Iris pigment epithelial cell (primary cell): ENCODE measurements at regions not wholly inside any gene's neighbourhood (a gene's known extent, or its start where the extent isn't known, plus 50 kb on each side); places are given as distances from the start of the nearest gene placed in this dataset.
"Not testable (repeated sequence)": the region's sequence is repeated elsewhere in the genome, so short reads cannot be mapped to it uniquely, and the experiment has no call there.

Source experiments
- DNase-seq: peaks from one replicate; pipeline ENCODE4 v3.0.0-alpha.2; 2011; ENCODE audit warnings: low read depth

DNA sequence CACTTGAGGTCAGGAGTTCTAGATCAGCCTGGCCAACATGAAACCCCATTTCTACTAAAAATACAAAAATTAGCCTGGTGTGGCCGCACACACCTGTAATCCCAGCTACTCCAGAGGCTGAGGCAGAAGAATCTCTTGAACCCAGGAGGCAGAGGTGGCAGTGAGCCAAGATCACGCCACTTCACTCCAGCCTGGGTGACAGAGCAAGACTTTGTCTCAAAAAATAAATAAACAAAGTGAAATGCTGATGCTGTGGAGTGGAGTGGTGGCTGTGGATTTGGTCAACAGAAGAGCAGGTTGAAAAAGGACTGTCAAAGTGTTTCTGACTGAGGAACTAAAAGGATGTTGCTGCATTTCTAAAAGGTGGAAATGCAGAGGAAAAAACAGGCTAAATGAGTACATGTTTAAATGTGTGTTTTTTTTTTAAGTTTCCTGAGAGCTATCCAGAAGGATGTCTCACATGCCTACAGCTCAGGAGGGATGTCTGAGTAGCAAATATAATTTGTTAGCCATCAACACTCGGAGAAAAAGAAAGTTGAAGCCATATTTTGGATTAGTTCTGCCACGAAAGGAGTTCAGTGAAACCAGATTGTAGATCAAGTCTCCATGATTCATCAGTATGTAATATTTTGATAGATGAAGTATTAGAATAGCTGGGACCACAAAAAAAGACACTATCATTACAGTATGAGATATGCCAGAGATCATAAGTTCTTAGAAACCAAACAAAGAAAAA is 621.1 kb upstream of the ADGRB3 start:
- no peak for DNase-seq

- no peak for DNase-seq
Observed at GRCh38 chr6:68012822-68013221, 622.3 kb upstream of the ADGRB3 start.

DNA sequence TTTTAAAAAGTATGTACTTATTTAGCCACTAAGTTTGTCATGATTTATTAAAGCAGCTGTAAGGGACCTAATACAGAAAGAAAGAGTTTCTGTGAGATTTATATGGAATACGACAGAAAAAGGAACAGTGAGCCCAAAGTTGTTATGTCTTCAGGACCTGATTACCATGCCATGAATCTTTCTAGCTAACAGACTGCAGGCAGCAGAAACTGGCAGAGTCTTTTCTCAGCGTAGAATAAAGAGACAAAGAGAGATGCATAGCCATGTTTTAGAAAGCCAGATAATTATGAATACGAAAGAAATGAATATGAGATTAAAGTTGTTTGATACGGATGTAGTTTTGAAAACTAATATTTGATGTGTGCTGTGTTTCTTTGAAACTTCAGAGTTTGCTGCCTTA is 624.1 kb upstream of the ADGRB3 start:
- DNase-seq: no peak

DNA sequence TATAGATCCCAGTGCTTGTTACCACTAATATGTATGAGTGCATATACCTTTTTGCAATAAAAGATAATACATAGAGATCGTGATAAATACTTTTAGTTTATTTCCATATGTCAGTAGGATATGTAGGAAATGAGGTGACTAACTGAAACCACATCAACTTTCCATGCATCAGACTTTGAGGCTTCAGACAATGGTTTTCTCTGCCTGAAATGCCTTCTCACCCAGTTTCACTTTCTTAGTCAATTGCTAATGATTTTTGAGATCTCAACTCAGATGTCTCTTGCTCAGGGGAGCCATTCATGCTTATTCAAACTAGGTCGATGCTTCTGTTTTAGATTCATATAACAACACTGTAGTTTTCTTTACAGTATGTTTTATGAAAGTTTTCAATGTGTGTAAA is 626.6 kb upstream of the ADGRB3 start:
- DNase-seq: peak; percentile 52

DNA sequence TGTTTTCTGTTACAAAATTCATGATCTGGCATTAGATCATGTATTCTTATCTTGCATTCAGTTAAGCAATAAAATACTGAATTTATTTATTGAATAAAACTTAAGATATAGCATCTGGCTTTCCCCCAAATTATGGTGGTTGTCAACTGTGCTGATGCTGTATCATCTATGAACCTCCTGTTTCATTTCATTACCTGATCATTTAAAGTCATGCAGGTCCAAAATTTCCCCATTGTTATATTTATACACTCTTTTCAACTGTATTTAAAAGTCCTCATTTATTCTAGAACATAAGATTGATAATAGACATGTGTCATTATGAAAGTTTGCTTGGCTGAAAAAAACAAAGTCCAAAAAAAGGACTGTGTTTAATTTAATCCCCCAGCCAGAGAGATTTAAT is 627.4 kb upstream of the ADGRB3 start:
- DNase-seq: no peak

DNA sequence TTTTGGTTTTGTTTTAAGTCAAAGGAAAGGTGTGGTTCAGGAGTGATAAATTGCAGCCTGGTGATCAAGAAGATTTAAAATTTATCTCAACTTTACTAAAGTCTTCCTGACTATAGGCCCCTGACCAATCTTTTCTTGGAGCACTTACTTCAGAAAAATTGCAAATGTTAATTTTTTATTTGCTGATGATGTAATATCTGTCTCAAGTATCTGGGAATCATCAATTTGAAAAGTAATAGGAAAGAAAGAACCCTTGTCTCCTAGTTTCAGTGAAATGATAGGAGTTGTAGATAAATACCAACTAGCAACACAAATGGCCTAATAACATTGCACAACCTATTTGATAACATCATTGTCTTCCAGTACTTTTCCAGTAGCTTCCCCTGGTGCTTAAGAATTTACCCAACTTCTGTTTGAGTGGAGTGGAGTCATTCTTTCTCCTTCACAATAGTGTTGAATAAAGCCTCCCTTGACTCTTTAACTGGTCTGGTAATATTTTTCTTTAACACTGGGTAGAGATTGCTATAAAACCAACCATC is 648.3 kb upstream of the ADGRB3 start:
- DNase-seq: peak; percentile 15

- DNase-seq: no peak
Observed at GRCh38 chr6:67976486-67976885, 658.6 kb upstream of the ADGRB3 start.

DNA sequence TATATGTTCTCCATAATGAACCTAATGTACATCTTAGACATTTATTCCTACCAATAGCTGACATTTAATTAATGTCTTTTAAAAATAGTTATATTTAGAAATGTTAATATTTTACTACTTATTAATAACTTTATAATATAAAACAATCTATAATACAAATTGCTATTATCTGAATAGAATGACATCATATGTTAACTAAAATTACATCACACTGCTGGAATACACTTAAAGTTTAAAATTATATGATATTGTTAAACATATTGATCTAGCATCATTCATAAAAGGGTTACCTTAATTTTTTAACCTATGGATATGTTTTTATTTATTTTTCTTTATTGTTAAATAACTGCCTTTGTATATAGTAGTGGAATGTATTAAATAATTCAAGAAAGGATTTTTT is 660.2 kb upstream of the ADGRB3 start:
- DNase-seq: no peak

DNA sequence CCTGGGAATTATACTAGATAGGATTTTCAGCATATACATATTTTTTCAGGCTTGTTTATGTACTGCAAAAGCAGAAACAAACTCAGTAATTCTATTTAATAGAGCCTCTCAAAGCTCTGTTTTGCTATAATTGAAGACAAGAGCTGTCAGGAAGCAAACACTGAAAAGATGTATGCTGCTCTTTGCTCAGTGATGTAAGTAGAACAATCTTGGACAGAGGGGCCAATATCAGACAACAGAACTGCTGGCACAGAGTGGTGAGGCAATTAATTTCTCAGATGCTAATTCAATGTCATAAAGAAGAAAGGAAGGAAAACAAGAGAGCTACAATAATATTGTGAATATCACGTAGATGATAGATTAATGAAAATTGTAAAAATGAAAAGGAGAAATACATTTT is 663.3 kb upstream of the ADGRB3 start:
- no peak for DNase-seq

- no peak for DNase-seq
Observed at GRCh38 chr6:67966830-67967229, 668.3 kb upstream of the ADGRB3 start.

DNA sequence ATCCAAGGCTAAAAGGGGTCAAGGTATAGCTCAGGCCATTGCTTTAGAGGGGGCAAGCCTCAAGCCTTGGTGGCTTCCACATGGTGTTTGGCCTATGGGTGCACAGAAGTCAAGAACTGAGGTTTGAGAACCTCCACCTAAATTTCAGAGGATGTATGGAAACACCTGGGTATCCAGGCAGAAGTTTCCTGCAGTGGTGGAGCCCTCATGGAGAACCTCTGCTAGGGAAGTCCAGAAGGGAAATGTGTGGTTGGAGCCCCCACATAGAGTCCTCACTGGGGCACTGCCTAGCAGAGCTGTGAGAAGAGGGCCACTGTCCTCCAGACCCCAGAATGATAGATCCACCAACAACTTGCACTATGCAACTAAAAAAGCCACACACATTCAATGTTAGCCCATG is 678.7 kb upstream of the ADGRB3 start:
- DNase-seq: no peak

DNA sequence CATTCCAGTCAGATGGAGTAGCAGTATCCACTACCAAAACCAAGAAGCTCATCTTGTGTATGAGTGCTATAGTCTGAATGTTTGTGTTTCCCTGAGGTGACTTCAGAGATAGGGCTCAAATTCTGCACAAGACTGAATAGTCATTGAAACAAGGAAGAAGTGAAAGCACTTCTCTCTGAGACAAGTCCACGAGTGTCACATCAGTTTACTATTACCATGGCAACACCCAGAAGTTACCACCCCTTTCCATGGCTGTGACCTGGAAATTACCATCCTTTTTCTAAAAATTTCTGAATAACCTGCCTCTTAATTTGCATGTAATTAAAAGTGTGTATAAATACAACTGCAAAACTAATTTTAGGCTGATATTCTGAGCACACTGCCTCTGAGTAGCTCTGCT is 682.1 kb upstream of the ADGRB3 start:
- no peak for DNase-seq

- peak; percentile 43 for DNase-seq
Observed at GRCh38 chr6:67952121-67952520, 683.0 kb upstream of the ADGRB3 start.

GRCh38 chr6:67947762-67948161 is 687.3 kb upstream of the ADGRB3 start:
- not testable (repeated sequence) for DNase-seq

DNA sequence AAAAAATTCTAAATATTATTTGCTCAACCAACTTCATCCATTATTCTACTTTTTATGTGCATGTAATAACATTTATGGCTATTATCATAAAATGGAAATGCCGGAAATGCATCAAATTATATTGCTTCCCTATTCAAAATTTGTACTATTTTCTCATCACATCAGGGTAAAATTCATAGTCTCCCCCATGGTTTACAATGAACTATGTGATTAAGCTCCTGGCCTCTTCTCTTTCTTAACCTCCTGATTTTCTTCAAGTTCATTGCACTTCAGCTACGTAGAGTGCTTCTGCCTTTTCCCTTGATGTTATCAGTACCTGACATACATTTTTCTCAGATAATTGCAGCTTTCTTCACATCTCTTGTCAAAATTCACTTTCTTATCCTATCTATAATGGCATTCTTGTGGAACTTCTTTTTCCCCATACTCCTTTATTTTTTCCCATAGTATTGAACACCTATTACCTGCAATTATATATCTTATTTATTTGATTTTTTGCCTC is 699.1 kb upstream of the ADGRB3 start:
- DNase-seq: no peak

- no peak for DNase-seq
Observed at GRCh38 chr6:67933278-67933677, 701.8 kb upstream of the ADGRB3 start.

- not testable (repeated sequence) for DNase-seq
Observed at GRCh38 chr6:67922588-67922987, 712.5 kb upstream of the ADGRB3 start.

- DNase-seq: not testable (repeated sequence)
Observed at GRCh38 chr6:67920040-67920439, 715.0 kb upstream of the ADGRB3 start.

DNA sequence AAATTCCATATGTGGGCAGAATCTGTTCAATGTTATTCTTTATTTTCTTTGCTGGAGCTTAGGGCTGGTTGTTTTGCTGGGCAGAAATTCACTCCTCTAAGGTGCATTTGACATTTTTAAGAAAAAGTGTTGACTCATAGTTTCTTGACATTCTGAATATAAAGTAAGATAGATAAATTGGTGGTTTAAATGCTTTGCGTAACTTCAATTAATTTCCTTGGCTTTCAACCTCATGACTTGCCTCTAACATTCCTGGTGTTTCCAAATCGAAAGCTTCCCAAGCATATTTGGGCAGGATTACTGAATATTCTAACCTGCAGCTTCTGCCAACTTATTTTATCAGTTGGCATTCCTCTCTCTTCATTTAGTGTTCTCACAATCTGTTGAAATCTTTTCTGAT is 718.7 kb upstream of the ADGRB3 start:
- DNase-seq: peak; percentile 85

DNA sequence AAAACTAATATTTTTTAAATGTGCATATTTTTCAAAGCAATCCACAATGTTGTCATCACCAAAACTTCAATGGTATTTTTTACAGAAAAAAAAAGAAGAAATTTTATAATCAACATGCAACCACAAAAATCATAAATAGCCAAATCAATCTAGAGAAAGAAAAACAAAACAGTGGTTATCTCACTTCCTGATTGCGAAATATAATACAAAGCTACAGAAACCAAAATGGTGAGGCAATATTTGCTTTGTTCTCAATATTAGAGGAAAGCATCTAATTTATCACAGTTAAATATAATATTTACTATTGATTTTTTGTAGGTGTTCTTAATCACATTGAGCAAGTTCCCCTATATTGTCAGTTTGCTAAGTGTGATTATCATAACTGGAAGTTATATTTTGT is 720.7 kb upstream of the ADGRB3 start:
- DNase-seq: peak; percentile 72

- DNase-seq: no peak
Observed at GRCh38 chr6:67909354-67909753, 725.7 kb upstream of the ADGRB3 start.

GRCh38 chr6:67908379-67908778 is 726.7 kb upstream of the ADGRB3 start:
- DNase-seq: no peak

DNA sequence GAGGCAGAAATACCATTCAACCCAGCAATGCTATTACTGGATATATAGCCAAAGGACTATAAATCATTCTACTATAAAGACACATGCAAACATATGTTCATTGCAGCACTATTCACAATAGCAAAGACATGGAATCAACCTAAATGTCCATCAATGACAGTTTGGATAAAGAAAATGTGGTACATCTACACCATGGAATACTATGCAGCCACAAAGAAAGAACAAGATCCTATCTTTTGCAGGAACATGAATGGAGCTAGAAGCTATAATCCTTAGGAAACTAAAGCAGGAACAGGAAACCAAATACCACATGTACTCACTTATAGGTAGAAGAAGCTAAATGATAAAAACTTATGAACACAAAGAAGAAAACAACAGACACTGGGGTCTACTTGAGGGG is 730.3 kb upstream of the ADGRB3 start:
- not testable (repeated sequence) for DNase-seq

- no peak for DNase-seq
Observed at GRCh38 chr6:67898875-67899274, 736.2 kb upstream of the ADGRB3 start.
